Colonic mucosa (tissue), 4 donors: ENCODE measurements at regions not wholly inside any gene's neighbourhood (a gene's known extent, or its start where the extent isn't known, plus 50 kb on each side); places are given as distances from the start of the nearest gene placed in this dataset.

Source experiments
- DNase-seq: peaks from one replicate; pipeline ENCODE4 v3.0.0-alpha.2; 2020
- H3K27ac ChIP-seq: fragments of 200-600 bp; one replicate; pipeline ENCODE4 v1.8.0; 2021
- H3K27me3 ChIP-seq: fragments of 200-600 bp; one replicate; pipeline ENCODE4 v1.8.0; 2021
- H3K36me3 ChIP-seq: fragments of 200-600 bp; one replicate; pipeline ENCODE4 v1.8.0; 2021
- H3K4me1 ChIP-seq: fragments of 200-600 bp; one replicate; pipeline ENCODE4 v1.8.0; 2021; ENCODE audit warnings: mild to moderate bottlenecking
- H3K4me3 ChIP-seq: fragments of 200-600 bp; one replicate; pipeline ENCODE4 v1.8.0; 2021
- H3K9ac ChIP-seq, 2 donors: one replicate each; pipeline ENCODE4 v1.7.0; 2013; ENCODE audit warnings: control low read depth in 2 of 2, low read depth in 2 of 2, low read length in 2 of 2
- H3K9me3 ChIP-seq: fragments of 200-600 bp; one replicate; pipeline ENCODE4 v1.8.0; 2021
- CTCF ChIP-seq: fragments of 200-600 bp; IDR thresholded peaks from one replicate; pipeline ENCODE4 v1.8.0; 2022; ENCODE audit warnings: antibody characterized with exemption, mild to moderate bottlenecking
- intact Hi-C: fragments of 100-400 bp; cut with DNase I; formaldehyde crosslinking; loops from one replicate; pipeline ENCODE4 v1.14.1; 2022
- donor health status: healthy.
- donor health status: DM: no; HTN: no; CAD: no.
- donor health status: DM: no; HTN: no; CAD: no.

GRCh38 chr4:31351695-31352094, 631.5 kb downstream of the PCDH7 start:
- H3K9me3 ChIP-seq = no peaks in the 10 kb centered on the region
- H3K27ac ChIP-seq = no peak overlapping the region
- H3K9ac ChIP-seq = no peak overlapping the region
- no peaks in the 10 kb centered on the region for H3K36me3 ChIP-seq
- no peaks in the 10 kb centered on the region for H3K27me3 ChIP-seq
- H3K4me3 ChIP-seq = no peak overlapping the region
- no peaks in the 10 kb centered on the region for H3K4me1 ChIP-seq
- no peak for TF ChIP-seq CTCF
- no peak for DNase-seq
- intact Hi-C loops = no loop called here

- Histone ChIP-seq H3K4me3 (no peak overlapping the region), H3K9me3 (no peaks in the 10 kb centered on the region), H3K36me3 (no peaks in the 10 kb centered on the region), H3K4me1 (no peaks in the 10 kb centered on the region), H3K27ac (no peak overlapping the region), H3K9ac (no peak overlapping the region), H3K27me3 (no peaks in the 10 kb centered on the region)
- no peak for TF ChIP-seq CTCF
- no peak for DNase-seq
- intact Hi-C loops = no loop called here
These were observed 636.7 kb downstream of the PCDH7 start for GRCh38 chr4:31356839-31357238.

GRCh38 chr4:31360786-31361185, 640.6 kb downstream of the PCDH7 start:
- intact Hi-C loops = no loop called here
- no peaks in the 10 kb centered on the region for H3K9me3 ChIP-seq
- H3K4me3 ChIP-seq = no peak overlapping the region
- TF ChIP-seq CTCF = no peak
- H3K4me1 ChIP-seq = no peaks in the 10 kb centered on the region
- no peaks in the 10 kb centered on the region for H3K36me3 ChIP-seq
- no peaks in the 10 kb centered on the region for H3K27me3 ChIP-seq
- H3K9ac ChIP-seq = no peak overlapping the region
- H3K27ac ChIP-seq = no peak overlapping the region
- peak; percentile 17 for DNase-seq

GRCh38 chr4:31362756-31363155, 642.6 kb downstream of the PCDH7 start:
- Histone ChIP-seq H3K4me1 (no peaks in the 10 kb centered on the region), H3K9me3 (no peaks in the 10 kb centered on the region), H3K27me3 (no peaks in the 10 kb centered on the region), H3K9ac (no peak overlapping the region), H3K27ac (no peak overlapping the region), H3K36me3 (no peaks in the 10 kb centered on the region), H3K4me3 (no peak overlapping the region)
- intact Hi-C loops = no loop called here
- no peak for TF ChIP-seq CTCF
- DNase-seq = no peak

- no peak for DNase-seq
- no peak overlapping the region for H3K4me3 ChIP-seq
- no peaks in the 10 kb centered on the region for H3K4me1 ChIP-seq
- intact Hi-C loops = no loop called here
- no peaks in the 10 kb centered on the region for H3K9me3 ChIP-seq
- H3K36me3 ChIP-seq = no peaks in the 10 kb centered on the region
- no peak overlapping the region for H3K9ac ChIP-seq
- TF ChIP-seq CTCF = no peak
- no peak overlapping the region for H3K27ac ChIP-seq
- no peaks in the 10 kb centered on the region for H3K27me3 ChIP-seq
These were observed 645.0 kb downstream of the PCDH7 start for GRCh38 chr4:31365006-31365690.
